HCT116 (cell line): ENCODE measurements at regions not wholly inside any gene's neighbourhood (a gene's known extent, or its start where the extent isn't known, plus 50 kb on each side); places are given as distances from the start of the nearest gene placed in this dataset.

Experiments
- ATAC-seq: fragments of 200-7000 bp; cut with Tn5 transposase; 2 replicates; pipeline ENCODE4 v1.9.1; 2020; ENCODE audit warnings: mild to moderate bottlenecking, moderate library complexity
- BruUV-seq: library from RNA; stranded (reverse); fragments of 400-500 nt; replicated peaks from 2 replicates; lab custom pipeline; 2021; lab: Mats Ljungman, UMichigan
- CTCF ChIA-PET: fragments of 300-600 bp; sonication (Branson Sonifier 250); formaldehyde crosslinking; loops from one replicate; lab custom pipeline; 2021; ENCODE audit warnings: antibody characterized with exemption; lab: Charles Lee
- POLR2A ChIA-PET: fragments of 300-600, 350-600 bp; sonication (Branson Sonifier 250); formaldehyde crosslinking; loops from one replicate; lab custom pipeline; 2021; ENCODE audit warnings: antibody characterized with exemption; lab: Charles Lee
- RAD21 ChIA-PET, 2 experiments: fragments of 300-600 bp; sonication (Branson Sonifier 250); formaldehyde crosslinking; loops; one replicate each; lab custom pipeline; 2023; ENCODE audit warnings: low total read pairs in 2 of 2; ENCODE audit not compliant: uncharacterized antibody in 2 of 2, unreplicated experiment in 2 of 2, low non-redundant PET in 1 of 2; lab: Charles Lee
- DNase-seq: peaks from one replicate; pipeline ENCODE4 v3.0.0-alpha.2; 2010; ENCODE audit warnings: low read depth, low spot score
- H2AFZ ChIP-seq: fragments of 200-600 bp; shearing (Covaris generic), sonication (generic); 2 replicates; pipeline ENCODE4 v1.6.1; 2017; ENCODE audit warnings: low read depth, mixed run types, mixed read lengths, antibody characterized with exemption, low read length; ENCODE audit not compliant: poor library complexity, severe bottlenecking
- H3K27ac ChIP-seq: 2 replicates; pipeline ENCODE4 v1.5.1; 2012; ENCODE audit warnings: low read depth, low read length
- H3K27me3 ChIP-seq: fragments of 200-600 bp; sonication (generic); 2 replicates; pipeline ENCODE4 v1.6.1; 2016; ENCODE audit warnings: mixed run types, low read length, mixed read lengths; ENCODE audit not compliant: insufficient read depth
- H3K36me3 ChIP-seq, 2 experiments: fragments of 200-500 bp in 1 of 2; fragments of 200-600 bp in 1 of 2; sonication (Bioruptor generic) in 1 of 2; sonication (generic) in 1 of 2; 2 replicates each; pipeline versions ENCODE4 v1.5.1 to v1.6.1; 2014 to 2016; ENCODE audit warnings: low read length in 2 of 2, inconsistent platforms in 1 of 2, mixed read lengths in 1 of 2, mixed run types in 1 of 2; ENCODE audit not compliant: insufficient read depth in 2 of 2, control insufficient read depth in 1 of 2
- H3K4me1 ChIP-seq, 2 experiments: fragments of 200-600 bp in 1 of 2; sonication (generic) in 1 of 2; 2 replicates each; pipeline versions ENCODE4 v1.5.1 to v1.6.1; 2012 to 2017; ENCODE audit warnings: low read length in 2 of 2, inconsistent platforms in 1 of 2, mild to moderate bottlenecking in 1 of 2, mixed read lengths in 1 of 2, mixed run types in 1 of 2, moderate library complexity in 1 of 2; ENCODE audit not compliant: insufficient read depth in 2 of 2, control insufficient read depth in 1 of 2
- H3K4me2 ChIP-seq: fragments of 200-600 bp; sonication (generic); 2 replicates; pipeline ENCODE4 v1.6.1; 2017; ENCODE audit warnings: mixed run types, low read length, mixed read lengths
- H3K4me3 ChIP-seq, 2 experiments: fragments of 200-600 bp in 1 of 2; sonication (generic) in 1 of 2; replicated peaks in 1 of 2; 2 replicates each; pipeline ENCODE4 v1.5.1; 2011 to 2016; ENCODE audit warnings: low read length in 2 of 2, control low read depth in 1 of 2, low read depth in 1 of 2, mild to moderate bottlenecking in 1 of 2, mixed read lengths in 1 of 2, mixed run types in 1 of 2
- H3K79me2 ChIP-seq: fragments of 200-600 bp; sonication (generic); 2 replicates; pipeline ENCODE4 v1.6.1; 2017; ENCODE audit warnings: mild to moderate bottlenecking, mixed run types, low read length, moderate library complexity, mixed read lengths; ENCODE audit not compliant: insufficient read depth
- H3K9ac ChIP-seq: fragments of 200-600 bp; sonication (generic); 2 replicates; pipeline ENCODE4 v1.6.1; 2016; ENCODE audit warnings: low read length, mixed read lengths
- H3K9me2 ChIP-seq: fragments of 200-600 bp; sonication (generic), shearing (Covaris generic); 2 replicates; pipeline ENCODE4 v1.6.1; 2017; ENCODE audit warnings: mixed run types, mild to moderate bottlenecking, moderate library complexity; ENCODE audit not compliant: insufficient read depth
- H3K9me3 ChIP-seq, 2 experiments: fragments of 200-500 bp in 1 of 2; fragments of 200-600 bp in 1 of 2; sonication (Bioruptor generic) in 1 of 2; sonication (generic) in 1 of 2; 2 replicates each; pipeline ENCODE4 v1.6.1; 2014 to 2017; ENCODE audit warnings: low read length in 2 of 2, mixed read lengths in 2 of 2, inconsistent platforms in 1 of 2, low read depth in 1 of 2, mild to moderate bottlenecking in 1 of 2, mixed run types in 1 of 2, moderate library complexity in 1 of 2; ENCODE audit not compliant: control insufficient read depth in 1 of 2, insufficient read depth in 1 of 2
- H4K20me1 ChIP-seq: fragments of 200-600 bp; sonication (generic), shearing (Covaris generic); 2 replicates; pipeline ENCODE4 v1.6.1; 2017; ENCODE audit warnings: mixed run types, mild to moderate bottlenecking, moderate library complexity; ENCODE audit not compliant: insufficient read depth
- CBX3 ChIP-seq: IDR thresholded peaks from 2 replicates; pipeline ENCODE4 v1.6.1; 2012; ENCODE audit warnings: low read depth
- CEBPB ChIP-seq: IDR thresholded peaks from 2 replicates; pipeline ENCODE4 v1.6.1; 2012; ENCODE audit warnings: low read depth
- ELF1 ChIP-seq: IDR thresholded peaks from 2 replicates; pipeline ENCODE4 v1.6.1; 2012; ENCODE audit warnings: low read depth, borderline replicate concordance
- EZH2phosphoT487 ChIP-seq: fragments of 200-600 bp; IDR thresholded peaks from 2 replicates; pipeline ENCODE4 v1.6.1; 2018; ENCODE audit warnings: antibody characterized with exemption, borderline replicate concordance
- FOSL1 ChIP-seq: IDR thresholded peaks from 2 replicates; pipeline ENCODE4 v1.6.1; 2012; ENCODE audit warnings: low read depth
- POLR2A ChIP-seq: IDR thresholded peaks from 2 replicates; pipeline ENCODE4 v1.7.0; 2011; ENCODE audit warnings: borderline replicate concordance; ENCODE audit not compliant: insufficient read depth, insufficient read length; ENCODE audit errors: extremely low read depth
- POLR2AphosphoS5 ChIP-seq: IDR thresholded peaks from 2 replicates; pipeline ENCODE4 v1.6.1; 2011; ENCODE audit warnings: mild to moderate bottlenecking, low read depth, low read length, moderate library complexity
- RAD21 ChIP-seq: IDR thresholded peaks from 2 replicates; pipeline ENCODE4 v1.6.1; 2012; ENCODE audit warnings: low read depth, mild to moderate bottlenecking
- SIN3A ChIP-seq: IDR thresholded peaks from 2 replicates; pipeline ENCODE4 v1.6.1; 2012; ENCODE audit warnings: low read depth
- SP1 ChIP-seq: IDR thresholded peaks from 2 replicates; pipeline ENCODE4 v1.6.1; 2012; ENCODE audit warnings: low read depth
- TCF7L2 ChIP-seq: IDR thresholded peaks from 2 replicates; pipeline ENCODE4 v1.7.0; 2011; ENCODE audit warnings: borderline replicate concordance, inconsistent platforms; ENCODE audit not compliant: insufficient read depth, insufficient read length; ENCODE audit errors: extremely low read depth
- YY1 ChIP-seq: IDR thresholded peaks from 2 replicates; pipeline ENCODE4 v1.6.1; 2011; ENCODE audit warnings: low read length, low read depth, moderate library complexity, mild to moderate bottlenecking; ENCODE audit not compliant: insufficient replicate concordance; ENCODE audit errors: extremely low read depth
- ZFX ChIP-seq: fragments of 450-650 bp; IDR thresholded peaks from 2 replicates; pipeline ENCODE4 v1.6.1; 2017
- intact Hi-C: fragments of 100-400 bp; cut with micrococcal nuclease; formaldehyde crosslinking; loops from 2 replicates; pipeline ENCODE4 v1.10.0; 2022
- TF ChIP-seq, protein P1 (sequence below): IDR thresholded peaks from 2 replicates; pipeline ENCODE4 v1.6.1; 2012
- TF ChIP-seq, protein P2 (sequence below): IDR thresholded peaks from 2 replicates; pipeline ENCODE4 v1.6.1; 2012; ENCODE audit warnings: low read depth

DNA sequence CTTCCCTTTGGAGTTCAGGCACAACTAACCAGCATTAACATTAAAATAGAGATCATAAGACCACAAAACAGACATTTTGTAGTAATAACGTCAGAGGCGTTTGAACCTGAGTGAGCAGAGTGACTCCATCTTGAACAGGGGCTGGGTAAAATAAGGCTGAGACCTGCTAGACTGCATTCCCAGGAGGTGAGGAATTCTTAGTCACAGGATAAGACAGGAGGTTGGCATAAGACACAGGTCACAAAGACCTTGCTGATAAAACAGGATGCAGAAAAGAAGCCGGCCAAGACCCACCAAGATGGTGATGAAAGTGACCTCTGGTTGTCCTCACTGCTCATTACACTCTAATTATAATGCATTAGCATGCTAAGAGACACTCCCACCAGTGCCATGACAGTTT lies 493.2 kb upstream of the AUTS2 start:
- no peaks in the 10 kb centered on the region; the same call in 1 of the 2 replicates for H4K20me1 ChIP-seq
- intact Hi-C loops: no loop called here
- no peaks in the 10 kb centered on the region for H3K27me3 ChIP-seq
- no TSS peak for BruUV-seq
- H3K27ac ChIP-seq: no peak overlapping the region
- no peak overlapping the region for H3K9ac ChIP-seq
- ChIA-PET RAD21 (no interaction called here), CTCF (no interaction called here), POLR2A (no interaction called here)
- H2AFZ ChIP-seq: no peak overlapping the region
- no peaks in the 10 kb centered on the region for H3K36me3 ChIP-seq
- DNase-seq: no peak
- H3K4me1 ChIP-seq: no peaks in the 10 kb centered on the region
- H3K9me3 ChIP-seq: peaks cover 0 to 23% of the 10 kb centered on the region in 2 experiments; a peak in 2 of 4 replicates
- ATAC-seq: no peak
- H3K9me2 ChIP-seq: no peaks in the 10 kb centered on the region
- no peak overlapping the region for H3K4me3 ChIP-seq
- H3K4me2 ChIP-seq: no peak overlapping the region
- no peaks in the 10 kb centered on the region for H3K79me2 ChIP-seq
- TF ChIP-seq ELF1 (no peak), CBX3 (no peak), YY1 (no peak), TCF7L2 (no peak), SIN3A (no peak), POLR2AphosphoS5 (no peak), CEBPB (no peak), RAD21 (no peak), FOSL1 (no peak), ZFX (no peak), EZH2phosphoT487 (no peak), POLR2A (no peak), SP1 (no peak)
- TF ChIP-seq, protein P1, sequence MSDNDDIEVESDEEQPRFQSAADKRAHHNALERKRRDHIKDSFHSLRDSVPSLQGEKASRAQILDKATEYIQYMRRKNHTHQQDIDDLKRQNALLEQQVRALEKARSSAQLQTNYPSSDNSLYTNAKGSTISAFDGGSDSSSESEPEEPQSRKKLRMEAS: no peak
- TF ChIP-seq, protein P2, sequence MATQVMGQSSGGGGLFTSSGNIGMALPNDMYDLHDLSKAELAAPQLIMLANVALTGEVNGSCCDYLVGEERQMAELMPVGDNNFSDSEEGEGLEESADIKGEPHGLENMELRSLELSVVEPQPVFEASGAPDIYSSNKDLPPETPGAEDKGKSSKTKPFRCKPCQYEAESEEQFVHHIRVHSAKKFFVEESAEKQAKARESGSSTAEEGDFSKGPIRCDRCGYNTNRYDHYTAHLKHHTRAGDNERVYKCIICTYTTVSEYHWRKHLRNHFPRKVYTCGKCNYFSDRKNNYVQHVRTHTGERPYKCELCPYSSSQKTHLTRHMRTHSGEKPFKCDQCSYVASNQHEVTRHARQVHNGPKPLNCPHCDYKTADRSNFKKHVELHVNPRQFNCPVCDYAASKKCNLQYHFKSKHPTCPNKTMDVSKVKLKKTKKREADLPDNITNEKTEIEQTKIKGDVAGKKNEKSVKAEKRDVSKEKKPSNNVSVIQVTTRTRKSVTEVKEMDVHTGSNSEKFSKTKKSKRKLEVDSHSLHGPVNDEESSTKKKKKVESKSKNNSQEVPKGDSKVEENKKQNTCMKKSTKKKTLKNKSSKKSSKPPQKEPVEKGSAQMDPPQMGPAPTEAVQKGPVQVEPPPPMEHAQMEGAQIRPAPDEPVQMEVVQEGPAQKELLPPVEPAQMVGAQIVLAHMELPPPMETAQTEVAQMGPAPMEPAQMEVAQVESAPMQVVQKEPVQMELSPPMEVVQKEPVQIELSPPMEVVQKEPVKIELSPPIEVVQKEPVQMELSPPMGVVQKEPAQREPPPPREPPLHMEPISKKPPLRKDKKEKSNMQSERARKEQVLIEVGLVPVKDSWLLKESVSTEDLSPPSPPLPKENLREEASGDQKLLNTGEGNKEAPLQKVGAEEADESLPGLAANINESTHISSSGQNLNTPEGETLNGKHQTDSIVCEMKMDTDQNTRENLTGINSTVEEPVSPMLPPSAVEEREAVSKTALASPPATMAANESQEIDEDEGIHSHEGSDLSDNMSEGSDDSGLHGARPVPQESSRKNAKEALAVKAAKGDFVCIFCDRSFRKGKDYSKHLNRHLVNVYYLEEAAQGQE: no peak
